GM18951 (cell line): ENCODE measurements at regions not wholly inside any gene's neighbourhood (a gene's known extent, or its start where the extent isn't known, plus 50 kb on each side); places are given as distances from the start of the nearest gene placed in this dataset.
"Not testable (repeated sequence)": the region's sequence is repeated elsewhere in the genome, so short reads cannot be mapped to it uniquely, and the experiment has no call there.

Source experiments
- POLR2A ChIP-seq: IDR thresholded peaks from 4 replicates; pipeline ENCODE4 v1.6.1; 2011; ENCODE audit warnings: mild to moderate bottlenecking; ENCODE audit not compliant: insufficient read length, insufficient read depth; ENCODE audit errors: extremely low read depth
- in situ Hi-C: fragments of 300-500 bp; cut with MboI; formaldehyde crosslinking; loops from one replicate; pipeline ENCODE4 v1.12.0; 2022; ENCODE audit warnings: low sequenced_read_pairs, mixed read lengths, inconsistent platforms; ENCODE audit not compliant: unreplicated experiment

GRCh38 chr1:87989346-87989745 lies 660.7 kb downstream of the LMO4 start:
- no peak for TF ChIP-seq POLR2A
- in situ Hi-C loops = no loop called here

- in situ Hi-C loops = not testable (repeated sequence)
Observed at GRCh38 chr1:87992536-87992935, 663.9 kb downstream of the LMO4 start.

GRCh38 chr1:87993051-87993450 lies 664.4 kb downstream of the LMO4 start:
- no peak for TF ChIP-seq POLR2A
- in situ Hi-C loops = no loop called here

GRCh38 chr1:87999852-88000251 lies 671.2 kb downstream of the LMO4 start:
- no peak for TF ChIP-seq POLR2A
- in situ Hi-C loops = no loop called here

- TF ChIP-seq POLR2A = no peak
- in situ Hi-C loops = no loop called here
Observed at GRCh38 chr1:88001460-88001859, 672.8 kb downstream of the LMO4 start.

- no peak for TF ChIP-seq POLR2A
- in situ Hi-C loops = no loop called here
Observed at GRCh38 chr1:88003255-88003654, 674.6 kb downstream of the LMO4 start.

GRCh38 chr1:88009916-88010315 lies 674.2 kb upstream of the PKN2 start:
- in situ Hi-C loops = no loop called here
- TF ChIP-seq POLR2A = no peak

GRCh38 chr1:88013485-88013884 lies 670.6 kb upstream of the PKN2 start:
- no peak for TF ChIP-seq POLR2A
- in situ Hi-C loops = no loop called here

GRCh38 chr1:88014131-88014530 lies 669.9 kb upstream of the PKN2 start:
- no peak for TF ChIP-seq POLR2A
- in situ Hi-C loops = no loop called here

GRCh38 chr1:88016947-88017346 lies 667.1 kb upstream of the PKN2 start:
- no peak for TF ChIP-seq POLR2A
- in situ Hi-C loops = no loop called here

GRCh38 chr1:88021529-88021928 lies 662.5 kb upstream of the PKN2 start:
- in situ Hi-C loops = no loop called here
- no peak for TF ChIP-seq POLR2A

- TF ChIP-seq POLR2A = no peak
- in situ Hi-C loops = no loop called here
Observed at GRCh38 chr1:88022516-88022915, 661.6 kb upstream of the PKN2 start.

GRCh38 chr1:88029142-88029541 lies 654.9 kb upstream of the PKN2 start:
- no peak for TF ChIP-seq POLR2A
- in situ Hi-C loops = no loop called here

- TF ChIP-seq POLR2A = no peak
- in situ Hi-C loops = no loop called here
Observed at GRCh38 chr1:88029899-88030298, 654.2 kb upstream of the PKN2 start.

GRCh38 chr1:88035578-88035977 lies 648.5 kb upstream of the PKN2 start:
- no peak for TF ChIP-seq POLR2A
- in situ Hi-C loops = no loop called here
